HL-60/S4 (cell line): ENCODE measurements at regions not wholly inside any gene's neighbourhood (a gene's known extent, or its start where the extent isn't known, plus 50 kb on each side); places are given as distances from the start of the nearest gene placed in this dataset.
"Not testable (repeated sequence)": the region's sequence is repeated elsewhere in the genome, so short reads cannot be mapped to it uniquely, and the experiment has no call there.

Experiments
- in situ Hi-C: fragments of 300-500 bp; cut with MboI; formaldehyde crosslinking; loops from 2 replicates; pipeline ENCODE4 v1.14.3; 2022; ENCODE audit warnings: low sequenced_read_pairs

- in situ Hi-C loops = no loop called here
Measured at GRCh38 chr13:87295636-87296035, 375.5 kb upstream of the SLITRK5 start.

DNA sequence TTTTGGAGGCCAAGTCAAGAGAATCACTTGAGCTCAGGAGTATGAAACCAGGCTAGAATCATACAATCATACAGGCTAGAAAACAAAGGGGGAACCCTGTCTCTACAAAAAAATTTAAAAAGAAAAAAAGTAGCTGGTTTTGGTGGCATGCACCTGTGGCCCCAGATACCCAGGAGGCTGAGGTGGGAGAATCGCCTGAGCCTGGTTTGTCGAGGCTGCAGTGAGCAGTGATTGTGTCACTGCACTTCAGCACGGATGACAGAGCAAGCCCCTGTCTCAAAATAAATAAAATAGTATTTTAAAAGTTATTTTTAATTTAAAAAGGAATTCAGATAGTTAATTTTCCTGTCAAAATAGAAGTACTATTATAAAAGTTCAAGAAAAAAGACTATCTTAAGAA lies 369.1 kb upstream of the SLITRK5 start:
- in situ Hi-C loops = no loop called here

GRCh38 chr13:87302931-87303330 lies 368.2 kb upstream of the SLITRK5 start:
- in situ Hi-C loops = no loop called here

GRCh38 chr13:87311165-87311564 lies 360.0 kb upstream of the SLITRK5 start:
- in situ Hi-C loops = no loop called here

DNA sequence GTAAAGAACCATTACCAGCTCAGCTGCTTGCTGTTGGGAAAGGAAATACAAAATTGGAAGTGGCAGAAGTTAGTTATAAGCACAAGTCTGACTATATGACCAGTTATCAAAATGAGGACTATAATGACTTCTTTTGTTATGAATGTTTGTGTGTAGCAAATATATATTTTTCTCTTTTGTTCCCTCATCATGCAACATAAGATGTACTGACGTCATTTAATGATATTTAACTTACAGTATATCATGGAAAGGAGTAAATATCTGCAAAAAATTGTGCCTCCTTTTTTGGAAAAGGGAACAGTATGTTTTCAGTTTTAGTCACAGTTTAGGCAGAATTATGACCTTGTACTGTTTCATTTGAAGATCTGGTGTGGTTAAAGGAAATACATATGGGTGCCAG lies 356.3 kb upstream of the SLITRK5 start:
- in situ Hi-C loops = no loop called here

DNA sequence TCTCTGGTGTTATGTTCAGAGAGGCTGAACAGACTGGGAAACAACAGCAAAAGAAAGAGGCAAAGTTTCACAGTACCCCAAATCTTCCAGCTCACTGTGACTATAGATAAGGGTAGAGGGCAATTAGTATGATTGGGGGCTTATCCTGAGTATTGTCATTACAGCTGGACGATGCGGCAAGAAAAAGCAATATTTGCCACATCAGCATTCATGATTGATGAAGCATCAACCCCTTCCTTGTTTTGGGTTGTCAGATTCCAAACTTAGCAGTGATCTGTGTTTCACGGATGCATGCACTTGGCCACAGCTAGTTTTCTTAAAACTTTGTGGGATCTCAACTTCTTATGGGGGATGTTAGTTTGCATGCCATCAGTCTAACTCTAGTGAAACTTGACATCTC lies 348.8 kb upstream of the SLITRK5 start:
- in situ Hi-C loops = no loop called here

DNA sequence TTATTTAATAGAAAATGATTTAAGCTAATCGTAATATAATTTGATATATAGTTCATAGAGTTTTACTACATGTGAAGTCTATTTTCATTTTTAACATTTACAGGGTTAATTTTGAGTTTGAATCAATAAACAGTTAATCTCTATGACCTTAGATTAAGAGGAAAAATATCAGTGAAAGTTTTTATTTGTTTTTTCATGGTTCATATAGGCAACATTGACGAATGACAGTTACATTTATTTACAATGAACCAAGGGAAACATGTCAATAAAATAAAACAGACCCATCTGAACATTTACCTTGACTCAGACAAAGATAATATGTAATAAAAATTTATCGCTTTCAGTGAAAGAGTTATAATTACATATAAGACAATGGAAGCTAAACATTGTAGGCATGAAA lies 346.6 kb upstream of the SLITRK5 start:
- in situ Hi-C loops = no loop called here

GRCh38 chr13:87331178-87331577 lies 340.0 kb upstream of the SLITRK5 start:
- in situ Hi-C loops = no loop called here

- in situ Hi-C loops = no loop called here
Measured at GRCh38 chr13:87333599-87333998, 337.6 kb upstream of the SLITRK5 start.

GRCh38 chr13:87334176-87334575 lies 337.0 kb upstream of the SLITRK5 start:
- in situ Hi-C loops = no loop called here

DNA sequence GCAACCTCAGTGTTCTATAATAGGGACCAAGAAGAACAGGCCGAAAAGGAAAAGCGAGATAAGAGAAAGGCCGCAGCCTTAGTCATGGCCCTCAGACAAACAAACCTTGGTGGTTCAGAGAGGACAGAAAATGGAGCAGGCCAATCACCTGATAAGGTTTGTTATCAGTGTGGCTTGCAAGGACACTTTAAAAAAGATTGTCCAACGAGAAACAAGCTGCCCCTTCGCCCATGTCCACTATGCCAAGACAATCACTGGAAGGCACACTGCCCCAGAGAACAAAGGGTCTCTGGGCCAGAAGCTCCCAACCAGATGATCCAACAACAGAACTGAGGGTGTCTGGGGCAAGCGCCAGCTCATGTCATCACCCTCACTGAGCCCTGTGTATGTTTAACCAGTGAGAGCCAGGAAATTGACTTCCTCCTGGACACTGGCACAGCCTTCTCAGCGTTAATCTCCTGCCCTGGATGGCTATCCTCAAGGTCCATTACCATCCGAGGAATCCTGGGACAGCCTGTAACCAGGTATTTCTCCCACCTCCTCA lies 334.8 kb upstream of the SLITRK5 start:
- in situ Hi-C loops = not testable (repeated sequence)

- in situ Hi-C loops = no loop called here
Measured at GRCh38 chr13:87344176-87344575, 327.0 kb upstream of the SLITRK5 start.

- in situ Hi-C loops = no loop called here
Measured at GRCh38 chr13:87355451-87355850, 315.7 kb upstream of the SLITRK5 start.

GRCh38 chr13:87356314-87356713 lies 314.9 kb upstream of the SLITRK5 start:
- in situ Hi-C loops = no loop called here

- in situ Hi-C loops = no loop called here
Measured at GRCh38 chr13:87358319-87358718, 312.9 kb upstream of the SLITRK5 start.

- in situ Hi-C loops = no loop called here
Measured at GRCh38 chr13:87361216-87361615, 310.0 kb upstream of the SLITRK5 start.

GRCh38 chr13:87368639-87369038 lies 302.5 kb upstream of the SLITRK5 start:
- in situ Hi-C loops = no loop called here

- in situ Hi-C loops = no loop called here
Measured at GRCh38 chr13:87376081-87376480, 295.1 kb upstream of the SLITRK5 start.

GRCh38 chr13:87384099-87384498 lies 287.1 kb upstream of the SLITRK5 start:
- in situ Hi-C loops = no loop called here

DNA sequence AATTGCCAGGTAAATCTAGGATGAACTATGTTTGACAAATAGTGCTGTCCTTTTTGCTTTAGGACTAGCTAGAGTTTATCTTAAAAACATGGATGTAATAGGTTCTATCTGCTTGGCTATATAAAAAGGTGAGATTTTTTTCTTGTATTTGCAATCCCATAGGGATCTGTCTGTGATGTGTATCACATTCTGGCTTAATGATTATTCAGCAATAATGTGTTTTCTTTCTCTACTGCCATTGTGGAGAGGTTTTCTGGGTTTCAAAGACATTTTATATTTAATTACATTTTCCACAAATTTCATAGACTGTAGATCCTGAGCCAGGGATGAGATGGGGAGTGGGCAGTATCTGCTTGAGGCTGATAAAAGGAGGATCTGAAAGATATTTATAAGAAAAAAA lies 277.8 kb upstream of the SLITRK5 start:
- in situ Hi-C loops = no loop called here

DNA sequence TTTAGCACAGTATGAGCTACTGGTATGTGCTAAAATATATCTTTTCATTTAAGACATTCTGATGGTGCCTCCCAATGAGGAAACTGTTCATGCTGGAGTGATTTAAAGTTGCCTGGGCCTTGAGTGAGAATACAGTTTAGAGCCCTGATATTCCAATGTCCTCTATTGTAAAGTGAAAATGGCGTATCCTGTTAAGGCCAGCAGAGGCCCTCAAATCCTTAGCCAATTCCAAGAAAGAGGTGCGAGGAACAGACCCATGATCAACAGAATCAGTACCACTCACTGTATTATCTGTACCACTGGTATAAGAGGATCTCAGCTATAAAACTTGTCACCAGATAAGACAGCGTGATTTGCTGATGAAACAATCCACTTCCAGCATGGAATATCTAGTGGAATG lies 273.1 kb upstream of the SLITRK5 start:
- in situ Hi-C loops = no loop called here

- in situ Hi-C loops = no loop called here
Measured at GRCh38 chr13:87403748-87404432, 267.3 kb upstream of the SLITRK5 start.

GRCh38 chr13:87426742-87427141 lies 244.4 kb upstream of the SLITRK5 start:
- in situ Hi-C loops = no loop called here
